HL-60 (cell line): ENCODE measurements at regions not wholly inside any gene's neighbourhood (a gene's known extent, or its start where the extent isn't known, plus 50 kb on each side); places are given as distances from the start of the nearest gene placed in this dataset.

Source experiments
- GABPA ChIP-seq: IDR thresholded peaks from 2 replicates; pipeline ENCODE4 v1.6.1; 2012; ENCODE audit warnings: low read depth
- TF ChIP-seq, protein P1 (sequence below): IDR thresholded peaks from one replicate; pipeline ENCODE4 v1.5.1; 2011; ENCODE audit warnings: low read length, control low read depth, inconsistent platforms; ENCODE audit not compliant: insufficient read depth

- TF ChIP-seq, protein P1, sequence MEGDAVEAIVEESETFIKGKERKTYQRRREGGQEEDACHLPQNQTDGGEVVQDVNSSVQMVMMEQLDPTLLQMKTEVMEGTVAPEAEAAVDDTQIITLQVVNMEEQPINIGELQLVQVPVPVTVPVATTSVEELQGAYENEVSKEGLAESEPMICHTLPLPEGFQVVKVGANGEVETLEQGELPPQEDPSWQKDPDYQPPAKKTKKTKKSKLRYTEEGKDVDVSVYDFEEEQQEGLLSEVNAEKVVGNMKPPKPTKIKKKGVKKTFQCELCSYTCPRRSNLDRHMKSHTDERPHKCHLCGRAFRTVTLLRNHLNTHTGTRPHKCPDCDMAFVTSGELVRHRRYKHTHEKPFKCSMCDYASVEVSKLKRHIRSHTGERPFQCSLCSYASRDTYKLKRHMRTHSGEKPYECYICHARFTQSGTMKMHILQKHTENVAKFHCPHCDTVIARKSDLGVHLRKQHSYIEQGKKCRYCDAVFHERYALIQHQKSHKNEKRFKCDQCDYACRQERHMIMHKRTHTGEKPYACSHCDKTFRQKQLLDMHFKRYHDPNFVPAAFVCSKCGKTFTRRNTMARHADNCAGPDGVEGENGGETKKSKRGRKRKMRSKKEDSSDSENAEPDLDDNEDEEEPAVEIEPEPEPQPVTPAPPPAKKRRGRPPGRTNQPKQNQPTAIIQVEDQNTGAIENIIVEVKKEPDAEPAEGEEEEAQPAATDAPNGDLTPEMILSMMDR: no peak
- TF ChIP-seq GABPA: no peak
These were observed 96.2 kb upstream of the PDE3A start for GRCh38 chr12:20272161-20272560.
